ENCODE measurements at regions not wholly inside any gene's neighbourhood (a gene's known extent, or its start where the extent isn't known, plus 50 kb on each side); places are given as distances from the start of the nearest gene placed in this dataset.
"Not testable (repeated sequence)": the region's sequence is repeated elsewhere in the genome, so short reads cannot be mapped to it uniquely, and the experiment has no call there.

DNA sequence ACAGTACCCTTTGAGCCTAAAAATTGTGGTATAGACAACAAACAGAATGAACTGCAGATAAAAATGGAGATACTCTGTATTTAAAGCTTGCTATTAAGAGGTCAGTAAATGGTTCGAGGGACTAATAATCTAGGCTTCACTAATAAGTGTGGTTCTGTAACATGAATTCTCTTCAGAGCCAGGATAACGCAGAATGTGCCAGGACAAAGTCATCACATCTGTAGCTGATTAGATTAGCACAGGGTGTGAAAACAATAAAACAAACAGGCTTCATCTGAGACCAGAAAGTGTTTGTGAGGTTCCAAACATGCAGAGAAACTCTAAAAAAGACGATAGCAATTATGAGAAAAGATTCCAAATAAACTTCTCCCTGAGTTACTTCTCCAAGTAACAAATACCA lies 89.1 kb upstream of the LUZP2 start:
- no peak for DNase-seq

DNA sequence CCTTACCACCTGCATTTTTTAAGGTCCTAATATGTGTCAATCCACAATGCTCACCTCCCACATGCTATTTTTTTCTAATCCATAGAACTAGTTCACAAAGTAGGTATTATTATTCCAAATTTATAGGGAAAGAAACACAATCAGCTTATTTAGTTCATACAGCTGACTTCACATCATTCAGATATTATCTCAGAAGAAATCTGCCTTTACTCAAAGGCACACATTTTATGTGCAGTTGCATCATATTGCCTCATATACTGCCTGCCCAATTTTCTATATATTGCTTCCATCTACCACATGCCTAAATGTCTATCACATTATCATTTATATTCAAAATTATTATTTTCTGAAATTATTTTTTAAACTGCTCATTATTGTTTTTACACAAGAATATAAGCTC lies 88.7 kb upstream of the LUZP2 start:
- no peak for DNase-seq

DNA sequence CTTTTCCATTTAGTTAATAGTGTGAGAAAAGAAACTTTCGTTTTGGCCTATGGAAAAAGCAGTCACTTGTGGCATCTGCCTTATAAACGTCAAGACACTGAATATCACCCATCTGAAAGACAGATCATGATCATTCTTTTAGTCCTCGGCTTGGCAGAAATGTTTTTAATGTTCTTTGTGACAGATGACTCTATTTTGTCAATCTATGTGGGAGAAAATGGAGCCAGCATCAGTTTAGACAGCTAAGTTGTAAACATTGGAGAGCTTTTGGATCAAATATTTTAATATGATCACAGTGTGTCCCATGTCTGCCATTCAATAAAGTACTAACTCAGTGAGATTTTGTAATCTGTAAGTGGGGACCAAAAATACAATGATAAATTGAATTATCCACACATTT lies 85.1 kb upstream of the LUZP2 start:
- DNase-seq: no peak

DNA sequence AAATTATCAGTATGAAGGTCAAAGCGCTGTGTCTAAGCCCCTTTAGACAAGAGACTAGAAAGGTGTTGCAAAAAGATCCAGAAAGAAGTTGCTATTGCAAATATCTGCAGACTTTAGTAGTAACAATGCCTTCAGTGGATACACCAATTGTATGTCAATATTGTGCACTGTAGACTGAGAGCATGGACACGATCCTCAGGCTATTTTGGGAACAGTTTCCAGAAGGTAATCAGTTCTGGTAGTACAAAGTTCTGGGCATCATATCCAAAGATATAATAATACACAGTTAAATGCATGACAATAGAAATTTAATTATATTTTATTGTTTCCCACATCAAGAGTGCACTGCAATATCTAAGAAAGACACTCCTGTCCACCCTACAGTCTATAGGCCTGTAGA lies 84.1 kb upstream of the LUZP2 start:
- no peak for DNase-seq

DNA sequence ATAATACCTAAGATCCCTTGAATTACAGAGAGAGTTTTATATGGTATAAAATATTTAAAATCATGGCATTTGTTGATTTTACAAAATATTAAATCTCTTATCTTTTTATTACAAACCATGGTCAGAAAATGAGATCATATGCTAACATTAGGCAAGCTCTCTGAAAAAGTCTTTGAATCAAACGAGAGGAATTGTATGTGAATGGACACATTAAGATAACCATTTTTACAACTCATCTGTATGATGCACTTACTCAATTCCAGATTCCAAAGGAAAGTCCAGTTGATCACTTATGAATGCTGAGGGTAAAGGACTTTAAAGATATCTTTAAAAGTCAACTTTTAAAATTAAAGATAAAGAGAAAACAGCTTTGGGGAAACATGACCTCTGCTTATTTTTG lies 83.5 kb upstream of the LUZP2 start:
- no peak for DNase-seq

DNA sequence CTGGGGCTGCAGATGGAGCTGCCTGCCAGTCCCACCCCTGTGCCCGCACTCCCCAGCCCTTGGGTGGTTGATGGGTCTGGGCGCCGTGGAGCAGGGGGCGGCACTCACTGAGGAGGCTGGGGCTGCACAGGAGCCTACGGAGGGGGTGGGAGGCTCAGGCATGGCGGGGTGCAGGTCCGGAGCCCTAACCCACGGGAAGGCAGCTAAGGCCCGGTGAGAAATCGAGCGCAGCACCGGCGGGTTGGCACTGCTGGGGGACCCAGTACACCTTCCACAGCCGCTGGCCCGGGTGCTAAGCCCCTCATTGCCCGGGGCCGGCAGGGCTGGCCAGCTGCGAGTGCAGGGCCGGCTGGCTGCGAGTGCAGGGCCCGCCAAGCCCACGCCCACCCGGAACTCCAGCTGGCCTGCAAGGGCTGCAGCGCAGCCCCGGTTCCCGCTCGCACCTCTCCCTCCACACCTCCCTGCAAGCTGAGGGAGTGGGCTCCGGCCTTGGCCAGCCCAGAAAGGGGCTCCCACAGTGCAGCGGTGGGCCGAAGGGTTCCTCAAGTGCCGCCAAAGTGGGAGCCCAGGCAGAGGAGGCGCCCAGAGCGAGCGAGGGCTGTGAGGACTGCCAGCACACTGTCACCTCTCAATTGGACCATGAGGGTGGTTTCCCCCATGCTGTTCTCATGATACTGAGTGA lies 80.8 kb upstream of the LUZP2 start:
- not testable (repeated sequence) for DNase-seq

DNA sequence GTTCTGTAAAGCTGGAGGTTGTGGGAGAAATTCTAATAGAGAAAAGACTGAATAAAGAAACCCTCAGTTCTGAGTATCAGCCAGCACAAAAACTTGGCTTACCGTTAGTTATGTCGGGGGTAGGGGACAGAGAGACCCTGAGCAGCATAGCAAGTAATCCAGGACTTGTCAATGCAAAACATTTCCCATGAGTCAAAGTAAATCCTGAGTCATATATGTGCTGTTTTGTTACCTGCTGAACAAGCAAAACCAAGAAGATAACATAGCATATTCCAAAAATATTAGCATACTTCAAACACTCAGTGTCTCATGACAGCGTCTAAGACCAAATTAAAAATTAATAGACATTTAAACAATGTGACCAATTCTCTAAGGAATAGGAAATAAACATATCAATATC lies 75.1 kb upstream of the LUZP2 start:
- DNase-seq: no peak

DNA sequence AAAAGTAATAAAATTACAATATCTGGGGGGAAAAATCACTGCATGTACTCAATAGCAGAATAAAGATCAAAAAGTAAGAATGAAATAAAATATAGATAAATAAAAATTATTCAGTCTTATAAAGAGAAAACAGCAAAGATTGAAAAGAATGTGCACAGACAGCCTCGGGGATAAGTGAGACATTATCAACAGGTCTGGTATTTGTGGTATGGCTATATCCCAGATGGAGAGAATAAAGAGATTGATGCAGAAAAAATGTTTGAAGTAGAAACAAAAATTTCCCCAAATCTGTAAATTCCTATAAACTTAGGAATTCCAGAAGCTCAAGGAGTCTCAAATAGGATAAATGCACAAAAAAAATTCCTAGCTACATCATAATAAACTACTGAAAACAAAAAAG lies 74.5 kb upstream of the LUZP2 start:
- DNase-seq: no peak

DNA sequence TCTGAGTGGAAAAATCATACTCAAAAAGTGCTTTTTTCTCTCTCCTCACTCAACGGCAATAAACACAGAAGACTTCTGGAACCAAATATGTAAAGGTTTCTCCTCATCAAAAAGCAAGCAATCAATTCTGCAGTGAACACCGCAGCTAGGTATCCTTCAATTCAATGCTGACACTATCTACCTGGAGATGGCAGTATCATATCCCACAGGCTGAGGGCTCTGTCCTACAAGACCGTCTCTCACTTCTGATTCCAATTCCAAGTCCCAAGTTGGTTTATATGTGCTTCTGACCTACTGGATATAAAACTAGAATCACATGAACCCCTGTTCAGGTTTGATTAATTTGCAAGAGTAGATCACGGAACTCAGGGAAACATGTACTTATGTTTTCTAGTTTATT lies 59.7 kb upstream of the LUZP2 start:
- no peak for DNase-seq
